Urinary bladder (tissue), 3 donors: ENCODE measurements at regions not wholly inside any gene's neighbourhood (a gene's known extent, or its start where the extent isn't known, plus 50 kb on each side); places are given as distances from the start of the nearest gene placed in this dataset.

Source experiments
- DNase-seq: peaks from one replicate; pipeline ENCODE4 v3.0.0-alpha.2; 2015; ENCODE audit errors: extremely low spot score
- H3K27ac ChIP-seq: one replicate; pipeline ENCODE4 v1.5.1; 2013; ENCODE audit warnings: low read depth, mild to moderate bottlenecking, moderate library complexity
- H3K36me3 ChIP-seq: one replicate; pipeline ENCODE4 v1.6.1; 2013; ENCODE audit warnings: mild to moderate bottlenecking, moderate library complexity; ENCODE audit not compliant: insufficient read depth
- H3K4me1 ChIP-seq: one replicate; pipeline ENCODE4 v1.6.1; 2013; ENCODE audit warnings: mild to moderate bottlenecking, moderate library complexity; ENCODE audit not compliant: insufficient read depth
- H3K4me3 ChIP-seq: one replicate; pipeline ENCODE4 v1.5.1; 2013; ENCODE audit warnings: low read depth, low read length
- WGBS: extraction: QIAGEN DNeasy Blood & Tissue Kit; methylation state at CpG from one replicate; pipeline ENCODE4 v1.1.7; 2013; 5-methylcytosine and 5-hydroxymethylcytosine counted together
- donor health status: healthy with polysubstance abuse.
- donor health status: healthy.

DNA sequence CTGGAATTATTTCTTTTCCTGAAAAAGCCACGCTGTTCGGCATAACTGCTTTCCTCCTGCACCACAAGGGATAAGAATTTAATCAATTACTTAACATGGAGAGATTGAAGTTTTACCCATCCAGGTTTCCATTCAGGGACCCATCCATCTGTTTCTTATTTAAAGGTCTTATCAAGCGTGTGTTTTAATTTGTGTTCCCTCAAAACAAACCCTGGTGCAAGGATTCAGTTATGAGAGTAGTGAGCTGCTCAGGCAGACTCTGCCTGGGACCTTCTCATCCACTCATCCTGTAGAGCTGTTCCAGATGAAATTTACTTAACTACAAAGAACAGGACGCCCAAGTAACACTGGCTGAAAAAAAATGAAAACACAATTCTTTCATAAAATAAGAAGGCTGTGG is 97.8 kb downstream of the BANF2 start:
- Histone ChIP-seq H3K4me3 (no peak overlapping the region), H3K27ac (no peak overlapping the region), H3K4me1 (no peaks in the 10 kb centered on the region), H3K36me3 (no peaks in the 10 kb centered on the region)
- no peak for DNase-seq
- 93% methylated on average over 4 of the region's 4 CpGs for WGBS

DNA sequence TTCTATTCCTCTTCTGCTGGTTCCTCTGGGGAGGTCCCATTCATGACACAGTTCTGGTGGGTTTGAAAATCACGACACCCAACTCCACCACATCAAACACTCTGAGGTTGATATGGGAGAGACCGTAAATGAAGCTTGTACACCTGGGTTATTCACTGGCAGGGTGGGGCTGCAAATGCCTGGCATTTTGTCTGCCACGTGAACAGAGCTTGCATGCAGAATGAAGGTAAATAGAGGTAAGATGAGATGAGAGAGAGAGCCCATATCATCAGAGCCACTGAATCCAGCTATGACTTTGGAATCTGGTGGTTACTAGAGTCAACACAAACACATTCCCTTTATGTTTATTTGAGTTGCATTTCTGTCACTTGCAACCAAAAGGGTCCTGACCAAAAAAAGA is 97.4 kb downstream of the BANF2 start:
- Histone ChIP-seq H3K4me1 (no peaks in the 10 kb centered on the region), H3K27ac (no peak overlapping the region), H3K36me3 (no peaks in the 10 kb centered on the region), H3K4me3 (no peak overlapping the region)
- no peak for DNase-seq
- WGBS, result 88% methylated on average over 3 of the region's 3 CpGs

DNA sequence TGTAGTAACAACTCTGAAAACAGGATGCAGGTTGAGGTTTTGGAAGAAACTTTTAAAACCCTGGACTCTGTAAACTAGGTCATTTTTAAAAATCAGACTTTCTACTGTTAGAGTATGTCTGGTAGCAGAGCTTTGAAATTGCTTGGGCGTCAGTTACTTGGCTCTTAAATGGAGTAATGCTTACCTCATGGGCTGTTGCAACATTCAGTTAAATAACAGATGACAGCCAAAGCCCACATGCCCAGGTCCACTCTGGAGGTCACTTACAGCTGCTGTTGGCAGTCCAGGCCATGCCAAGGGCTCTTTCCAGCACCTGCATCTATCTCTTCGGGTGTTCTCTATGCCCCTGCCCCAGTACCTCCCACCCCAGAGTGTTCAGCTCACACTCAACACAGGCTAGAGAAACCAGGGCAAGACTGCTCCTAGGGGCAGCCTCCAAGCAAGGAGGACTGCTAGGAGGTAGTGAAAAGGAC is 96.4 kb downstream of the BANF2 start:
- H3K4me3 ChIP-seq, result no peak overlapping the region
- 52% methylated on average over 2 of the region's 2 CpGs for WGBS

DNA sequence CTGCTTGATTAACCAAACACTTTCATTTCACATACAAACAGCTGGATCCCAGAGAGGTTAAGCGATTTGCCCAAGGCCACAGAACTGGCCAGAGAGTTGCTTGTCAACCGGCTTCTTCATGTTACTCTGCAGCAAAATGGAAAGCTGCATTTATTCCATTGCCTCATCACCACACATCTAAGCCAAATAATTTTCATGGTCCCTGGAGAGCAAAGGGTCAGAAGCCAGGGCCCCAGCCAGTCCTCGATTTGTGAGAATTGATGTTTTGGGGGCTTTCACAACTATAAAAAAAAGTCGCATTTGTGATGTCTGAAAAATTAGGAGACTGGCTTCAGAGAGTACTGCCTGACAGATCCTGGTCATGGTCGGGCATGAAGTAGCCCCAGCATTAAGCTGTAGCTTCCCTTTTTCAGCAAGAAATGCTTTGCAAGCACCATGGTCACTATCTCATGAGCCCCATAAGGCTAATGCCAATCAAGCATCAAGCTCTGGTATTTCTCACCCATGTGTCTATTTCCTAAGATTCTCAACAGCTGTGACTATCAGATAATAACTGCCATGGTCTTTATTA is 95.8 kb downstream of the BANF2 start:
- Histone ChIP-seq H3K36me3 (no peaks in the 10 kb centered on the region), H3K27ac (peak overlapping the region; percentile 35), H3K4me1 (no peaks in the 10 kb centered on the region), H3K4me3 (no peak overlapping the region)
- 72% methylated on average over 5 of the region's 5 CpGs for WGBS
- DNase-seq, result no peak

More for the DNA sequence above, 96.4 kb downstream of the BANF2 start:
- no peaks in the 10 kb centered on the region for H3K4me1 ChIP-seq
- no peak for DNase-seq
- no peak overlapping the region for H3K27ac ChIP-seq
- no peaks in the 10 kb centered on the region for H3K36me3 ChIP-seq

DNA sequence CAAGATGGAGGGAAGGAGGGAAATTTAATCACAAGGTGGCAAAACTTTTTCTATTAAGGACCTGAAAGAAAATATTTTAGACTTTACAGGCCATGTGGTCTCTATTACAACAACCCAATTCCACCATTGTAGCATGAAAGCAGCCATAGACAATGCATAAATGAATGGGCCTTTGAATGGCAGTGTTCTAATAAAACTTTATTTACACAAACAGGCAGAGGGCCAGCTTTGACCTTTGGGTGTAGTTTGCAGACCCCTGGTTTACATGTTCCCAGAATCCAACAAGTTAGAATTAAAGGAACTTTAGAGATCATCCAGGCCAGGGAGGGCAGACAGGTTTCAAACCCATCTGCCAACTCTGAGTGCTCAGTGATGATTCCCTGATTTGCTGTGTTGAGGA is 95.2 kb downstream of the BANF2 start:
- H3K36me3 ChIP-seq, result no peaks in the 10 kb centered on the region
- H3K4me3 ChIP-seq, result no peak overlapping the region
- H3K4me1 ChIP-seq, result no peaks in the 10 kb centered on the region
- H3K27ac ChIP-seq, result no peak overlapping the region
- no peak for DNase-seq

DNA sequence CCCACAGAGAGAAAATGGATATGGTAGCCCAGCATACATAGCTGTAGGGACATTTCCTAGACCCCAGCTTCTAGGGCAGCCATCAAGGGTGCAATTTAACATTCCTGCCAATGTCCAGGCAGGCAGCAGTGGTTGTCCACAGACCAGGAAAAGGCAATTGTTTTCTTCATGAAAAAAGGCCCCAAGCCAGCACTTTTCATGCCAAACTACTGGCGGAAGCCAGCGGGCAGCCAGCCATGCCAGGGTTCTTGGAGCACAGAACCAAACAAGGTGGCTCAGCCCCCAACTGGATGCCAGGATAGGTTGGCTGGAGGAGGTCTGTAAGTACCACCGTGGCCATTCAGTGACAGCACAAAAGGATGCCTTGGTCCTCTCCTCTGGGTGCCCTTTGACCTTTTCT is 94.6 kb downstream of the BANF2 start:
- Histone ChIP-seq H3K36me3 (no peaks in the 10 kb centered on the region), H3K4me1 (no peaks in the 10 kb centered on the region), H3K27ac (no peak overlapping the region), H3K4me3 (no peak overlapping the region)
- DNase-seq, result no peak
- WGBS, result 85% methylated on average over 3 of the region's 3 CpGs

DNA sequence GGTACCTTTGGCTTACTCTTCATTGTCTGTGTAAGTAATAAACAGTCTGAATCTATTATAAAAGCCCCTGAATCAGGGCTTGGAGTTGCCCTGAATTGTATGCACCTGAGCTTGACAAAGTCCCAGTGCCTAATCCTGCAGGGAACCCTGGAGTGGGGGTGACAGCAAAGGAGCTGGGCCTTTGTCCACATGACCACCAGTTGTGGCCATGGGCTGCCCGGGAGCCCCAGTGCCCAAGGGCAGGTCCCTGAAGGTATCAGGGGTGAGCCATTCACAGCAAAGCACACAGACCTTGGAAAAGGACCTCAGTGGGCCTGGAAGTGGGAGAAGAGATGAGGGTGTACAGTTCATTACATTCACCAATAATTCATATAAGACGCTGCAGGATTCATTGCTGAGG is 94.2 kb downstream of the BANF2 start:
- no peak overlapping the region for H3K27ac ChIP-seq
- no peaks in the 10 kb centered on the region for H3K4me1 ChIP-seq
- no peak for DNase-seq
- no peak overlapping the region for H3K4me3 ChIP-seq
- H3K36me3 ChIP-seq, result no peaks in the 10 kb centered on the region
- 98% methylated on average over 2 of the region's 2 CpGs for WGBS

DNA sequence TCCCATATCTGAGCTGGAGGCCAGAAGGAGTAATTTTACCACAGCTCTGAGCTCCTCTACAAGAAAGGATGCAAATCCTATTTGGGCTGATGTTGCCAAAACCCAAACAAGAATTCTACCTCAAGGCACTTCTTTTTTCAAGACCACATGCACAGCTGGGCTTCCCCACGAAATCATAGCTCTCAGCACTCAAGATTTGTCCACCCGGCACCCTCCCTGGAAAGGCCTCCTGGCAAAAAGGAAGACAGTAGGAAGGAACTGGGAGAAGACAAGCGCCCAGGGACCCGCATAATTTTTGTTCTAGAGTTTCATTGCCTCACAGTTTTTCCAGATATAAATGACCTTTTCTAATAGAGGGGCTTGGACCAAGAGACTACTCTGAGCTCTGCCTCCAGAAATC is 90.5 kb downstream of the BANF2 start:
- DNase-seq, result no peak
- H3K36me3 ChIP-seq, result no peaks in the 10 kb centered on the region
- 79% methylated on average over 4 of the region's 4 CpGs for WGBS
- H3K4me3 ChIP-seq, result no peak overlapping the region
- H3K27ac ChIP-seq, result no peak overlapping the region
- H3K4me1 ChIP-seq, result no peaks in the 10 kb centered on the region

DNA sequence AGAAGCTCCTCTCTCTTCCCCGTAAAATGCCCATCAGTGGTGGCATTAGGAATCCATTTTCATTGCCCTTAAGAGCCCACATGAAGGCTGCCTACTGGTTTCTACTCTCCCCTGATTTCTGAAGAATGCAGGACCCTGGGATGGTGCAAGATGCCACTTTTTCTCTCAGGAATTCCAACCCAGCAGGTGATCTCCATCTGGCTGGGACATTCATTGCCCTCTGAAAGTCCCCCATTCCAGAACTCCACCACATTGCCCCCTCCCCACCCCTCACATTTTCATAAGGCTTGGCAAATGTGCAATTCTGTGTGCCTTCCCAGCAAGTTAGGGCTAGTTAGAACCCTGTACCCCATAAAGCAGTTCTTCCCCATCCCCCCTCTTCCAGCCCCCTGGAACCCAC is 88.0 kb downstream of the BANF2 start:
- DNase-seq, result no peak
- H3K4me1 ChIP-seq, result no peaks in the 10 kb centered on the region
- no peaks in the 10 kb centered on the region for H3K36me3 ChIP-seq
- H3K27ac ChIP-seq, result no peak overlapping the region
- 95% methylated on average over 1 of the region's 1 CpG for WGBS
- H3K4me3 ChIP-seq, result no peak overlapping the region

DNA sequence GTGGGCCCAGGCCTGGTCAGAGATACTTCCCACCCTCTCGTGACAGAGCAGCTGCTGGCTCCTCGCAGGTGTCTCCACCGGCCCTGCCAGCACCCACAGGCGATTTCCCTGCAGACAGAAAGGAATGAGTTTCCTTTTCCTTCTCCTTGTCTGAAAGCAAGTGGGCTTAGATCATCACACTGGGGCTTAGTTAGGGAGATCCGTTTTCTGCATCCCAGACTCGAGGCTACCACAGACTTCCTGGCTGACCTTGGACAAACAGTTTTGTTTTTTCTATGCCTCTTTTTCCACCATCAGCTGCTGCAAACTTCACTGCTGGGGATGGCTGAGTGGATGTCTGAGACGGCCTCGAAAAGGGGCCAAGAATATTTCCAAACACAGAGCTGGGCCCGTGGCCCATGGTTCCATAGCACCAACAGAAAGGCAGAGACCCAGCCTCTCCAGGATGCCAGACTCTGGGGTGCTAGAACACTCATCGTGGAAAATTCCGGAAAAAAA is 86.5 kb downstream of the BANF2 start:
- WGBS, result 37% methylated on average over 11 of the region's 11 CpGs
- Histone ChIP-seq H3K4me1 (no peaks in the 10 kb centered on the region), H3K27ac (no peak overlapping the region), H3K4me3 (no peak overlapping the region), H3K36me3 (no peaks in the 10 kb centered on the region)
- DNase-seq, result no peak
